Esophagus squamous epithelium (tissue), 4 donors: ENCODE measurements at regions not wholly inside any gene's neighbourhood (a gene's known extent, or its start where the extent isn't known, plus 50 kb on each side); places are given as distances from the start of the nearest gene placed in this dataset.

Experiments
- CTCF ChIP-seq, 6 experiments: fragments of 450-650 bp in 4 of 6; fragments of 200-600 bp in 2 of 6; sonication (generic) in 2 of 6; IDR thresholded peaks; one replicate each; pipeline ENCODE4 v1.5.1; 2016 to 2019; ENCODE audit warnings: antibody characterized with exemption in 6 of 6, mild to moderate bottlenecking in 4 of 6, moderate library complexity in 4 of 6
- POLR2A ChIP-seq, 4 donors: fragments of 450-650 bp; IDR thresholded peaks; one replicate each; pipeline ENCODE4 v1.6.1; 2017; ENCODE audit warnings: antibody characterized with exemption in 4 of 4, mild to moderate bottlenecking in 4 of 4, moderate library complexity in 3 of 4

- TF ChIP-seq CTCF (IDR thresholded peaks at IDR 0.05) (no peak), POLR2A (IDR thresholded peaks at IDR 0.05) (no peak)
Observed at GRCh38 chr3:84439476-84439875, 519.3 kb upstream of the CADM2 start.
